ENCODE measurements at regions not wholly inside any gene's neighbourhood (a gene's known extent, or its start where the extent isn't known, plus 50 kb on each side); places are given as distances from the start of the nearest gene placed in this dataset.

GRCh38 chr10:78831461-78831860 is 237.3 kb upstream of the ZMIZ1 start:
- Histone ChIP-seq H3K9me3 (ENCODE audit: low read depth, low read length) (no peaks in the 10 kb centered on the region), H3K9ac (ENCODE audit: insufficient read length) (no peak overlapping the region), H3K27ac (no peak overlapping the region), H3K36me3 (ENCODE audit: insufficient read depth, low read length) (no peaks in the 10 kb centered on the region), H3K4me3 (no peak overlapping the region)
- no peak for DNase-seq (ENCODE audit: low read depth, low spot score)
- no peak for TF ChIP-seq EZH2 (IDR thresholded peaks at IDR 0.05)
- no peak for TF ChIP-seq FOXP2 (optimal IDR thresholded peaks at IDR 0.05; ENCODE audit: control extremely low read depth, extremely low read length, insufficient read depth)
- TF ChIP-seq POLR2AphosphoS5 (IDR thresholded peaks at IDR 0.05; ENCODE audit: borderline replicate concordance, low read depth, low read length): no peak

GRCh38 chr10:78832281-78832680 is 236.5 kb upstream of the ZMIZ1 start:
- Histone ChIP-seq H3K4me3 (no peak overlapping the region), H3K9ac (ENCODE audit: insufficient read length) (no peak overlapping the region), H3K27ac (no peak overlapping the region), H3K36me3 (ENCODE audit: insufficient read depth, low read length) (no peaks in the 10 kb centered on the region), H3K9me3 (ENCODE audit: low read depth, low read length) (no peaks in the 10 kb centered on the region)
- no peak for DNase-seq (ENCODE audit: low read depth, low spot score)
- TF ChIP-seq EZH2 (IDR thresholded peaks at IDR 0.05) (no peak), POLR2AphosphoS5 (IDR thresholded peaks at IDR 0.05; ENCODE audit: borderline replicate concordance, low read depth, low read length) (no peak), FOXP2 (optimal IDR thresholded peaks at IDR 0.05; ENCODE audit: control extremely low read depth, extremely low read length, insufficient read depth) (no peak)

- no peak for DNase-seq (ENCODE audit: low read depth, low spot score)
- Histone ChIP-seq H3K4me3 (no peak overlapping the region), H3K27ac (no peak overlapping the region), H3K9me3 (ENCODE audit: low read depth, low read length) (no peaks in the 10 kb centered on the region), H3K36me3 (ENCODE audit: insufficient read depth, low read length) (no peaks in the 10 kb centered on the region), H3K9ac (ENCODE audit: insufficient read length) (no peak overlapping the region)
- TF ChIP-seq FOXP2 (optimal IDR thresholded peaks at IDR 0.05; ENCODE audit: control extremely low read depth, extremely low read length, insufficient read depth): no peak
Measured at GRCh38 chr10:78838141-78838657, 230.6 kb upstream of the ZMIZ1 start.

- Histone ChIP-seq H3K27ac (no peak overlapping the region), H3K9ac (ENCODE audit: insufficient read length) (no peak overlapping the region), H3K9me3 (ENCODE audit: low read depth, low read length) (no peaks in the 10 kb centered on the region), H3K4me3 (no peak overlapping the region), H3K36me3 (ENCODE audit: insufficient read depth, low read length) (no peaks in the 10 kb centered on the region)
- no peak for DNase-seq (ENCODE audit: low read depth, low spot score)
- TF ChIP-seq EZH2 (IDR thresholded peaks at IDR 0.05) (no peak), POLR2AphosphoS5 (IDR thresholded peaks at IDR 0.05; ENCODE audit: borderline replicate concordance, low read depth, low read length) (no peak), FOXP2 (optimal IDR thresholded peaks at IDR 0.05; ENCODE audit: control extremely low read depth, extremely low read length, insufficient read depth) (no peak)
Measured at GRCh38 chr10:78843495-78843894, 225.3 kb upstream of the ZMIZ1 start.

- Histone ChIP-seq H3K9ac (ENCODE audit: insufficient read length) (no peak overlapping the region), H3K27ac (no peak overlapping the region), H3K9me3 (ENCODE audit: low read depth, low read length) (no peaks in the 10 kb centered on the region), H3K36me3 (ENCODE audit: insufficient read depth, low read length) (no peaks in the 10 kb centered on the region), H3K4me3 (no peak overlapping the region)
- no peak for DNase-seq (ENCODE audit: low read depth, low spot score)
- TF ChIP-seq FOXP2 (optimal IDR thresholded peaks at IDR 0.05; ENCODE audit: control extremely low read depth, extremely low read length, insufficient read depth): no peak
- TF ChIP-seq EZH2 (IDR thresholded peaks at IDR 0.05): no peak
- no peak for TF ChIP-seq POLR2AphosphoS5 (IDR thresholded peaks at IDR 0.05; ENCODE audit: borderline replicate concordance, low read depth, low read length)
Measured at GRCh38 chr10:78844960-78845607, 223.7 kb upstream of the ZMIZ1 start.

GRCh38 chr10:78846071-78846470 is 222.7 kb upstream of the ZMIZ1 start:
- no peaks in the 10 kb centered on the region for H3K36me3 ChIP-seq (ENCODE audit: insufficient read depth, low read length)
- H3K27ac ChIP-seq: no peak overlapping the region
- TF ChIP-seq POLR2AphosphoS5 (IDR thresholded peaks at IDR 0.05; ENCODE audit: borderline replicate concordance, low read depth, low read length): no peak
- TF ChIP-seq EZH2 (IDR thresholded peaks at IDR 0.05): no peak
- TF ChIP-seq FOXP2 (optimal IDR thresholded peaks at IDR 0.05; ENCODE audit: control extremely low read depth, extremely low read length, insufficient read depth): no peak
- no peaks in the 10 kb centered on the region for H3K9me3 ChIP-seq (ENCODE audit: low read depth, low read length)
- H3K4me3 ChIP-seq: no peak overlapping the region
- no peak overlapping the region for H3K9ac ChIP-seq (ENCODE audit: insufficient read length)
- no peak for DNase-seq (ENCODE audit: low read depth, low spot score)

GRCh38 chr10:78846760-78847159 is 222.0 kb upstream of the ZMIZ1 start:
- DNase-seq (ENCODE audit: low read depth, low spot score): no peak
- Histone ChIP-seq H3K9me3 (ENCODE audit: low read depth, low read length) (no peaks in the 10 kb centered on the region), H3K4me3 (no peak overlapping the region), H3K27ac (no peak overlapping the region), H3K9ac (ENCODE audit: insufficient read length) (no peak overlapping the region), H3K36me3 (ENCODE audit: insufficient read depth, low read length) (no peaks in the 10 kb centered on the region)
- TF ChIP-seq FOXP2 (optimal IDR thresholded peaks at IDR 0.05; ENCODE audit: control extremely low read depth, extremely low read length, insufficient read depth): no peak

GRCh38 chr10:78847485-78847884 is 221.3 kb upstream of the ZMIZ1 start:
- no peak overlapping the region for H3K9ac ChIP-seq (ENCODE audit: insufficient read length)
- no peak overlapping the region for H3K27ac ChIP-seq
- DNase-seq (ENCODE audit: low read depth, low spot score): no peak
- H3K9me3 ChIP-seq (ENCODE audit: low read depth, low read length): no peaks in the 10 kb centered on the region
- TF ChIP-seq EZH2 (IDR thresholded peaks at IDR 0.05) (no peak), POLR2AphosphoS5 (IDR thresholded peaks at IDR 0.05; ENCODE audit: borderline replicate concordance, low read depth, low read length) (no peak)
- H3K36me3 ChIP-seq (ENCODE audit: insufficient read depth, low read length): no peaks in the 10 kb centered on the region
- no peak overlapping the region for H3K4me3 ChIP-seq

GRCh38 chr10:78849115-78849514 is 219.7 kb upstream of the ZMIZ1 start:
- no peak for DNase-seq (ENCODE audit: low read depth, low spot score)
- Histone ChIP-seq H3K9me3 (ENCODE audit: low read depth, low read length) (no peaks in the 10 kb centered on the region), H3K4me3 (no peak overlapping the region), H3K36me3 (ENCODE audit: insufficient read depth, low read length) (no peaks in the 10 kb centered on the region), H3K27ac (no peak overlapping the region), H3K9ac (ENCODE audit: insufficient read length) (no peak overlapping the region)
- TF ChIP-seq POLR2AphosphoS5 (IDR thresholded peaks at IDR 0.05; ENCODE audit: borderline replicate concordance, low read depth, low read length) (no peak), FOXP2 (optimal IDR thresholded peaks at IDR 0.05; ENCODE audit: control extremely low read depth, extremely low read length, insufficient read depth) (no peak), EZH2 (IDR thresholded peaks at IDR 0.05) (no peak)

All from SK-N-MC (cell line).